OCI-M1 (cell line): ENCODE measurements at regions not wholly inside any gene's neighbourhood (a gene's known extent, or its start where the extent isn't known, plus 50 kb on each side); places are given as distances from the start of the nearest gene placed in this dataset.

Experiments used
- DNase-seq: peaks from one replicate; lab custom pipeline; 2025; lab: John Stamatoyannopoulos, UW

GRCh38 chr12:61490526-61491498 is 769.4 kb upstream of the USP15 start:
- peak; percentile 4 for DNase-seq

GRCh38 chr12:61502179-61502578 is 758.0 kb upstream of the USP15 start:
- no peak for DNase-seq

- DNase-seq = no peak
These were observed 755.7 kb upstream of the USP15 start for GRCh38 chr12:61504396-61505080.

- no peak for DNase-seq
These were observed 746.7 kb upstream of the USP15 start for GRCh38 chr12:61513499-61513898.

- no peak for DNase-seq
These were observed 746.2 kb upstream of the USP15 start for GRCh38 chr12:61514016-61514415.

GRCh38 chr12:61521258-61521657 is 738.9 kb upstream of the USP15 start:
- DNase-seq = no peak

- no peak for DNase-seq
These were observed 736.8 kb upstream of the USP15 start for GRCh38 chr12:61523276-61523992.

- no peak for DNase-seq
These were observed 735.4 kb upstream of the USP15 start for GRCh38 chr12:61524851-61525250.

- no peak for DNase-seq
These were observed 734.9 kb upstream of the USP15 start for GRCh38 chr12:61525331-61525730.

GRCh38 chr12:61530456-61530855 is 729.7 kb upstream of the USP15 start:
- no peak for DNase-seq

GRCh38 chr12:61531195-61531594 is 729.0 kb upstream of the USP15 start:
- DNase-seq = no peak

- no peak for DNase-seq
These were observed 724.1 kb upstream of the USP15 start for GRCh38 chr12:61536117-61536516.

- DNase-seq = no peak
These were observed 723.7 kb upstream of the USP15 start for GRCh38 chr12:61536525-61536924.

- DNase-seq = peak; percentile 39
These were observed 721.3 kb upstream of the USP15 start for GRCh38 chr12:61538951-61539350.

GRCh38 chr12:61542551-61542950 is 717.7 kb upstream of the USP15 start:
- no peak for DNase-seq

- no peak for DNase-seq
These were observed 713.9 kb upstream of the USP15 start for GRCh38 chr12:61546296-61546695.

GRCh38 chr12:61553091-61553490 is 707.1 kb upstream of the USP15 start:
- no peak for DNase-seq

GRCh38 chr12:61554268-61555008 is 705.8 kb upstream of the USP15 start:
- DNase-seq = no peak

- DNase-seq = no peak
These were observed 696.3 kb upstream of the USP15 start for GRCh38 chr12:61563665-61564450.

GRCh38 chr12:61564466-61564865 is 695.7 kb upstream of the USP15 start:
- DNase-seq = no peak

- no peak for DNase-seq
These were observed 694.0 kb upstream of the USP15 start for GRCh38 chr12:61566183-61566582.
